SK-N-SH (cell line): ENCODE measurements at regions not wholly inside any gene's neighbourhood (a gene's known extent, or its start where the extent isn't known, plus 50 kb on each side); places are given as distances from the start of the nearest gene placed in this dataset.

Source experiments
- CTCF ChIA-PET: fragments of 300-600, 350-600 bp; formaldehyde crosslinking; extraction: SDS; loops from one replicate; lab custom pipeline; 2021; lab: Yijun Ruan, JAX
- POLR2A ChIA-PET: fragments of 350-600 bp; sonication (Branson Sonifier 250); formaldehyde crosslinking; extraction: SDS; loops from one replicate; lab custom pipeline; 2020; ENCODE audit warnings: antibody characterized with exemption, inconsistent platforms; lab: Yijun Ruan, JAX
- DNase-seq: peaks from one replicate; pipeline ENCODE4 v3.0.0; 2012
- H2AFZ ChIP-seq: fragments of 200-600 bp; sonication (generic); 2 replicates; pipeline ENCODE4 v1.8.1; 2016; ENCODE audit warnings: antibody characterized with exemption, mild to moderate bottlenecking, low read depth
- H3F3A ChIP-seq: fragments of 200-600 bp; sonication (generic); replicated peaks from 2 replicates; pipeline ENCODE3; 2016; ENCODE audit warnings: antibody characterized with exemption, mild to moderate bottlenecking; ENCODE audit not compliant: insufficient read depth
- H3K27ac ChIP-seq, 2 experiments: fragments of 200-500 bp in 1 of 2; fragments of 200-600 bp in 1 of 2; sonication (Bioruptor generic) in 1 of 2; sonication (generic), shearing (Covaris generic) in 1 of 2; 2 replicates each; pipeline versions ENCODE4 v1.5.1 to v1.6.1; 2014 to 2016; ENCODE audit warnings: low read depth in 2 of 2, inconsistent platforms in 1 of 2, low read length in 1 of 2, mild to moderate bottlenecking in 1 of 2, mixed read lengths in 1 of 2
- H3K27me3 ChIP-seq: fragments of 200-600 bp; sonication (generic), shearing (Covaris generic); 2 replicates; pipeline ENCODE4 v1.6.1; 2016; ENCODE audit warnings: mixed run types; ENCODE audit not compliant: insufficient read depth
- H3K36me3 ChIP-seq, 2 experiments: fragments of 200-500 bp in 1 of 2; fragments of 200-600 bp in 1 of 2; sonication (Bioruptor generic) in 1 of 2; sonication (generic) in 1 of 2; replicated peaks in 1 of 2; 2 replicates each; pipeline versions ENCODE3 to v1.5.1; 2014 to 2016; ENCODE audit warnings: low read length in 1 of 2, mild to moderate bottlenecking in 1 of 2; ENCODE audit not compliant: insufficient read depth in 2 of 2, control insufficient read depth in 1 of 2
- H3K4me1 ChIP-seq, 2 experiments: fragments of 200-500 bp in 1 of 2; fragments of 200-600 bp in 1 of 2; sonication (Bioruptor generic) in 1 of 2; sonication (generic), shearing (Covaris generic) in 1 of 2; 2 replicates each; pipeline versions ENCODE4 v1.5.1 to v1.6.1; 2014 to 2016; ENCODE audit warnings: low read depth in 1 of 2, low read length in 1 of 2, mixed run types in 1 of 2; ENCODE audit not compliant: insufficient read depth in 2 of 2, control insufficient read depth in 1 of 2
- H3K4me2 ChIP-seq: fragments of 200-600 bp; sonication (generic), shearing (Covaris generic); 2 replicates; pipeline ENCODE4 v1.6.1; 2017; ENCODE audit warnings: mixed run types
- H3K4me3 ChIP-seq, 2 experiments: fragments of 200-500 bp in 1 of 2; fragments of 200-600 bp in 1 of 2; sonication (Bioruptor generic) in 1 of 2; sonication (generic), shearing (Covaris generic) in 1 of 2; 2 replicates each; pipeline versions ENCODE4 v1.5.1 to v1.8.1; 2014 to 2016; ENCODE audit warnings: low read depth in 2 of 2, inconsistent platforms in 1 of 2, low read length in 1 of 2, mild to moderate bottlenecking in 1 of 2, mixed read lengths in 1 of 2, moderate library complexity in 1 of 2
- H3K79me2 ChIP-seq: fragments of 200-600 bp; sonication (generic); 2 replicates; pipeline ENCODE4 v1.8.1; 2017; ENCODE audit warnings: mild to moderate bottlenecking; ENCODE audit not compliant: insufficient read depth
- H3K9ac ChIP-seq: fragments of 200-600 bp; sonication (generic); 2 replicates; pipeline ENCODE4 v1.6.1; 2017; ENCODE audit warnings: mixed run types
- H3K9me2 ChIP-seq: fragments of 200-600 bp; sonication (generic); 2 replicates; pipeline ENCODE4 v1.6.1; 2017; ENCODE audit warnings: mixed run types
- H3K9me3 ChIP-seq: fragments of 200-600 bp; sonication (generic); 2 replicates; pipeline ENCODE4 v1.6.1; 2017; ENCODE audit warnings: mixed run types, mild to moderate bottlenecking, moderate library complexity
- H4K20me1 ChIP-seq: fragments of 200-600 bp; sonication (generic); 2 replicates; pipeline ENCODE4 v1.6.1; 2017; ENCODE audit warnings: mild to moderate bottlenecking, mixed run types; ENCODE audit not compliant: insufficient read depth
- ELF1 ChIP-seq: IDR thresholded peaks from 2 replicates; pipeline ENCODE4 v1.4.0; 2012
- EP300 ChIP-seq, 2 experiments: IDR thresholded peaks; 2 replicates each; pipeline versions ENCODE4 v1.4.0 to v1.6.1; 2012; ENCODE audit warnings: borderline replicate concordance in 1 of 2, low read depth in 1 of 2, low read length in 1 of 2
- EZH2phosphoT487 ChIP-seq: fragments of 200-600 bp; sonication (generic); IDR thresholded peaks from 2 replicates; pipeline ENCODE4 v1.6.1; 2017; ENCODE audit warnings: low read depth, mixed run types, mild to moderate bottlenecking, antibody characterized with exemption, moderate library complexity, borderline replicate concordance
- FOSL2 ChIP-seq: IDR thresholded peaks from 2 replicates; pipeline ENCODE4 v1.4.0; 2012; ENCODE audit warnings: low read depth, mild to moderate bottlenecking, moderate library complexity, borderline replicate concordance
- FOXM1 ChIP-seq: IDR thresholded peaks from 2 replicates; pipeline ENCODE4 v1.4.0; 2012; ENCODE audit warnings: low read depth, mild to moderate bottlenecking
- GATA2 ChIP-seq: sonication (generic); formaldehyde crosslinking; IDR thresholded peaks from 2 replicates; pipeline ENCODE4 v1.5.0; 2020; ENCODE audit warnings: mild to moderate bottlenecking, missing genetic modification reagents
- MEF2A ChIP-seq: IDR thresholded peaks from 2 replicates; pipeline ENCODE4 v1.4.0; 2012; ENCODE audit warnings: low read depth, borderline replicate concordance
- MXI1 ChIP-seq: IDR thresholded peaks from 2 replicates; pipeline ENCODE4 v1.6.1; 2012; ENCODE audit warnings: mild to moderate bottlenecking, low read depth, low read length, improper control_type of control experiment
- NFIC ChIP-seq: IDR thresholded peaks from 2 replicates; pipeline ENCODE4 v1.4.0; 2012; ENCODE audit warnings: borderline replicate concordance
- NRF1 ChIP-seq: IDR thresholded peaks from 2 replicates; pipeline ENCODE4 v1.6.1; 2012; ENCODE audit warnings: low read depth, mild to moderate bottlenecking, low read length
- POLR2AphosphoS5 ChIP-seq: IDR thresholded peaks from 2 replicates; pipeline ENCODE4 v1.6.1; 2012; ENCODE audit warnings: low read depth, low read length
- RAD21 ChIP-seq: IDR thresholded peaks from 2 replicates; pipeline ENCODE4 v1.6.1; 2012; ENCODE audit warnings: mild to moderate bottlenecking, low read length
- RCOR1 ChIP-seq: fragments of 150-350 bp; IDR thresholded peaks from 2 replicates; pipeline ENCODE4 v1.6.1; 2017; ENCODE audit warnings: antibody characterized with exemption, low read length
- RFX5 ChIP-seq: IDR thresholded peaks from 2 replicates; pipeline ENCODE4 v1.6.1; 2012; ENCODE audit warnings: mild to moderate bottlenecking, improper control_type of control experiment, low read length
- SIN3A ChIP-seq: IDR thresholded peaks from 2 replicates; pipeline ENCODE4 v1.6.1; 2012; ENCODE audit warnings: low read depth, mild to moderate bottlenecking, low read length, moderate library complexity, borderline replicate concordance
- SMC3 ChIP-seq: IDR thresholded peaks from 2 replicates; pipeline ENCODE4 v1.6.1; 2012; ENCODE audit warnings: low read depth, low read length, improper control_type of control experiment
- TAF1 ChIP-seq: IDR thresholded peaks from 2 replicates; pipeline ENCODE4 v1.6.1; 2012; ENCODE audit warnings: low read depth, mild to moderate bottlenecking, low read length, moderate library complexity, borderline replicate concordance
- TCF12 ChIP-seq: IDR thresholded peaks from 2 replicates; pipeline ENCODE4 v1.4.0; 2012
- TEAD4 ChIP-seq: IDR thresholded peaks from 2 replicates; pipeline ENCODE4 v1.4.0; 2012; ENCODE audit warnings: mild to moderate bottlenecking, borderline replicate concordance; ENCODE audit not compliant: insufficient read depth
- WGBS: methylation state at CpG from one replicate; pipeline ENCODE4 v1.1.6; 2017; ENCODE audit warnings: low lambda C conversion rate; 5-methylcytosine and 5-hydroxymethylcytosine counted together
- TF ChIP-seq, protein P1 (sequence below): IDR thresholded peaks from 2 replicates; pipeline ENCODE4 v1.6.1; 2012; ENCODE audit warnings: mild to moderate bottlenecking, low read depth, low read length, moderate library complexity

DNA sequence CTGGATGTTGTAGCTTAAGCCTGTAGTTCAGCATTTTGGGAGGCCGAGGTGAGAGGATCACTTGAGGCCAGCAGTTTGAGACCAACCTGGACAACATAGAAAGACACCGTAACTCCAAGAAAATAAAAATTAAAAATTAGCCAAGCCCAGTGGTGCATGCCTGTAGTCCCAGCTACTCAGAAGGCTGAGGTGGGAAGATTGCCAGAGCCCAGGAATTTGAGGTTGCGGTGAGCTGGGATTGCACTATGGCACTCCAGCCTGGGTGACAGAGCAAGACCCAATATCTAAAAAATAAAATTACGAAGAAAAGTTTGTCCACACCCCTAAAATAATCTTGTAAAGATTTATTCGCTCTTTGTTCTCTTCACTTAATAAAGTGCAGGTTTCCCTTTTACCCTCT lies 951.0 kb downstream of the TYW1 start:
- H3K4me2 ChIP-seq: no peak overlapping the region
- ChIA-PET POLR2A (no interaction called here), CTCF (interaction anchor here (0.7 to 1.1 kb wide), 2 partner anchors 15 to 38 kb away, joined by 3 read pairs; no protein-coding TSS in a partner anchor)
- no peak for DNase-seq
- TF ChIP-seq TEAD4 (no peak), EZH2phosphoT487 (no peak), MEF2A (no peak), NFIC (no peak), ELF1 (no peak), FOSL2 (no peak), RFX5 (no peak), RAD21 (no peak), SIN3A (no peak), RCOR1 (no peak), MXI1 (no peak), TAF1 (no peak), TCF12 (no peak), EP300 (IDR thresholded peaks at IDR 0.05; ENCODE audit: borderline replicate concordance in 1 of 2, low read depth in 1 of 2, low read length in 1 of 2) (no peak), POLR2AphosphoS5 (no peak), GATA2 (no peak), NRF1 (no peak), FOXM1 (no peak), SMC3 (no peak)
- TF ChIP-seq, protein P1, sequence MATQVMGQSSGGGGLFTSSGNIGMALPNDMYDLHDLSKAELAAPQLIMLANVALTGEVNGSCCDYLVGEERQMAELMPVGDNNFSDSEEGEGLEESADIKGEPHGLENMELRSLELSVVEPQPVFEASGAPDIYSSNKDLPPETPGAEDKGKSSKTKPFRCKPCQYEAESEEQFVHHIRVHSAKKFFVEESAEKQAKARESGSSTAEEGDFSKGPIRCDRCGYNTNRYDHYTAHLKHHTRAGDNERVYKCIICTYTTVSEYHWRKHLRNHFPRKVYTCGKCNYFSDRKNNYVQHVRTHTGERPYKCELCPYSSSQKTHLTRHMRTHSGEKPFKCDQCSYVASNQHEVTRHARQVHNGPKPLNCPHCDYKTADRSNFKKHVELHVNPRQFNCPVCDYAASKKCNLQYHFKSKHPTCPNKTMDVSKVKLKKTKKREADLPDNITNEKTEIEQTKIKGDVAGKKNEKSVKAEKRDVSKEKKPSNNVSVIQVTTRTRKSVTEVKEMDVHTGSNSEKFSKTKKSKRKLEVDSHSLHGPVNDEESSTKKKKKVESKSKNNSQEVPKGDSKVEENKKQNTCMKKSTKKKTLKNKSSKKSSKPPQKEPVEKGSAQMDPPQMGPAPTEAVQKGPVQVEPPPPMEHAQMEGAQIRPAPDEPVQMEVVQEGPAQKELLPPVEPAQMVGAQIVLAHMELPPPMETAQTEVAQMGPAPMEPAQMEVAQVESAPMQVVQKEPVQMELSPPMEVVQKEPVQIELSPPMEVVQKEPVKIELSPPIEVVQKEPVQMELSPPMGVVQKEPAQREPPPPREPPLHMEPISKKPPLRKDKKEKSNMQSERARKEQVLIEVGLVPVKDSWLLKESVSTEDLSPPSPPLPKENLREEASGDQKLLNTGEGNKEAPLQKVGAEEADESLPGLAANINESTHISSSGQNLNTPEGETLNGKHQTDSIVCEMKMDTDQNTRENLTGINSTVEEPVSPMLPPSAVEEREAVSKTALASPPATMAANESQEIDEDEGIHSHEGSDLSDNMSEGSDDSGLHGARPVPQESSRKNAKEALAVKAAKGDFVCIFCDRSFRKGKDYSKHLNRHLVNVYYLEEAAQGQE: no peak
- H3K79me2 ChIP-seq: no peaks in the 10 kb centered on the region
- no peaks in the 10 kb centered on the region for H3K9me2 ChIP-seq
- no peaks in the 10 kb centered on the region for H4K20me1 ChIP-seq
- no peaks in the 10 kb centered on the region for H3K36me3 ChIP-seq
- WGBS: 46% methylated on average over 5 of the region's 5 CpGs
- H3K9ac ChIP-seq: no peak overlapping the region
- H3K9me3 ChIP-seq: no peaks in the 10 kb centered on the region
- H3K27me3 ChIP-seq: no peaks in the 10 kb centered on the region
- no peaks in the 10 kb centered on the region for H3F3A ChIP-seq
- H3K4me1 ChIP-seq: no peaks in the 10 kb centered on the region
- no peak overlapping the region for H3K27ac ChIP-seq
- H2AFZ ChIP-seq: no peak overlapping the region
- no peak overlapping the region for H3K4me3 ChIP-seq
